ENCODE measurements at regions not wholly inside any gene's neighbourhood (a gene's known extent, or its start where the extent isn't known, plus 50 kb on each side); places are given as distances from the start of the nearest gene placed in this dataset.

- no peaks in the 10 kb centered on the region for H3K27me3 ChIP-seq (replicated peaks in 1 of 2; ENCODE audit: control insufficient read depth in 2 of 2, insufficient read depth in 2 of 2, low read length in 1 of 2)
- no peak overlapping the region for H2AFZ ChIP-seq (ENCODE audit: control insufficient read depth, low read depth, low read length)
- ChIA-PET SMC1A (ENCODE audit: uncharacterized antibody, unreplicated experiment) (interaction anchor here (1.2 kb wide), 1 partner anchor 14 kb away, joined by 3 read pairs; no protein-coding TSS in a partner anchor), RAD21 (ENCODE audit: unreplicated experiment) (no interaction called here), POLR2A (no interaction called here), CTCF (no interaction called here)
- no peaks in the 10 kb centered on the region for H3K36me3 ChIP-seq (ENCODE audit: control insufficient read depth in 2 of 2, insufficient read depth in 2 of 2, low read length in 1 of 2)
- no peak overlapping the region for H3K4me2 ChIP-seq (ENCODE audit: control insufficient read depth, insufficient read depth)
- DNase-seq (ENCODE audit: low read depth, low spot score) (no peak), ATAC-seq (no peak), FAIRE-seq (no peak)
- no peak overlapping the region for H3K27ac ChIP-seq (ENCODE audit: control insufficient read depth, insufficient read depth)
- in situ Hi-C loops (cut with MboI): no loop called here
- H3K4me3 ChIP-seq: no peak overlapping the region
- TF ChIP-seq POLR2AphosphoS5 (IDR thresholded peaks at IDR 0.05; ENCODE audit: low read length): no peak
- TF ChIP-seq MTA3 (IDR thresholded peaks at IDR 0.05; ENCODE audit: borderline replicate concordance, low read length): no peak
- TF ChIP-seq STAT1 (conservative IDR thresholded peaks at IDR 0.05): no peak
- no peak for TF ChIP-seq ZBTB40 (IDR thresholded peaks at IDR 0.05; ENCODE audit: borderline replicate concordance)
- TF ChIP-seq RCOR1 (conservative IDR thresholded peaks at IDR 0.05; ENCODE audit: low read depth, low read length): no peak
- TF ChIP-seq BCL11A (IDR thresholded peaks at IDR 0.05; ENCODE audit: low read depth, low read length): no peak
- no peak for TF ChIP-seq SP1 (IDR thresholded peaks at IDR 0.05; ENCODE audit: low read depth, low read length)
- TF ChIP-seq ZNF207 (IDR thresholded peaks at IDR 0.05; ENCODE audit: borderline replicate concordance): no peak
- TF ChIP-seq BCLAF1 (IDR thresholded peaks at IDR 0.05): no peak
- TF ChIP-seq MLLT1 (IDR thresholded peaks at IDR 0.05): no peak
- TF ChIP-seq TCF12 (IDR thresholded peaks at IDR 0.05; ENCODE audit: low read depth, low read length): no peak
- no peaks in the 10 kb centered on the region for H3K9me3 ChIP-seq (replicated peaks; ENCODE audit: control insufficient read depth, insufficient read depth, low read length)
- no peaks in the 10 kb centered on the region for H4K20me1 ChIP-seq (ENCODE audit: control insufficient read depth, insufficient read depth)
- no peaks in the 10 kb centered on the region for H3K79me2 ChIP-seq (ENCODE audit: control insufficient read depth, insufficient read depth, low read length)
- H3K9ac ChIP-seq (ENCODE audit: control insufficient read depth, insufficient read depth, low read length): no peak overlapping the region
- intact Hi-C loops (cut with micrococcal nuclease; ENCODE audit: unreplicated experiment): no loop called here
- no TSS peak for BruUV-seq (replicated peaks)
- H3K4me1 ChIP-seq (ENCODE audit: control insufficient read depth, insufficient read depth, low read length): no peaks in the 10 kb centered on the region
Measured at GRCh38 chr4:28109801-28110200, 1249.2 kb downstream of the STIM2 start.

All from GM12878 (cell line).